HG03558 (cell line): ENCODE measurements at regions not wholly inside any gene's neighbourhood (a gene's known extent, or its start where the extent isn't known, plus 50 kb on each side); places are given as distances from the start of the nearest gene placed in this dataset.

Experiments used
- ATAC-seq: cut with Tn5 transposase; IDR thresholded peaks from one replicate; pipeline ENCODE4 v1.9.1; 2021; ENCODE audit warnings: moderate number of reproducible peaks; ENCODE audit not compliant: unreplicated experiment; ENCODE audit errors: extremely low read depth

- no peak for ATAC-seq
Observed at GRCh38 chr15:93311620-93312019, 222.6 kb upstream of the RGMA start.

DNA sequence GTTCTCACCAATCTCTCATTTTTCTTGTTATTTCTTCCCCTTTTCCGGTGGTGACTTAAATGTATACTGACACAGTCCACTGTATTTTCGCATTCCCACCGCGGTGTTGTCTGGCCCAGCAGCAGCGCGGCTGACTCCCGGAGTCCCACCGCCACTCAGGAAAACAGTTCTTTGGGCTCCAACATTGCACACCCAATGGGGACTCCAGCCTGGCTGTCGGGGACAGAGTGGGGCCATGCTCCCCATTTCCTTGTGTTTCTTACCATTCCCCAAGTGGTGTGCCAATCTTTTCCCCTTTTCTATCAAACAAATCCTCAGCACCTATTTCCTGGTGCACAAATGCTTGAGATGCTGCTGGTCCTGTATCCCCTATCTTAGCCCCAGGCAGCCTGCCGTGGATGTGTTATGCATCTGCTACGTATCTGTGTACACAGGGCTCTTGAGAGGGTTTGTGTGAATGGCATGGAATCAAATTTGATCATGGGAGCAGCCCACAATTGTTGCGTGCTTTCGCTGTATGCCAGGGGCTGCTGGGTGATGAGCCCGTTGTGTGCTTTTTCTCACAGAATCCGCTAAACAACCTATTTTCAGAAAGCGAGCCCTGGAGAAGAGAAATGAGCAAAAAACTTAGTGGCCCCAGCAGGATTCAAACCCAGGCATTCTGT, 219.1 kb upstream of the RGMA start:
- no peak for ATAC-seq

GRCh38 chr15:93307513-93307912, 218.5 kb upstream of the RGMA start:
- ATAC-seq, result no peak

DNA sequence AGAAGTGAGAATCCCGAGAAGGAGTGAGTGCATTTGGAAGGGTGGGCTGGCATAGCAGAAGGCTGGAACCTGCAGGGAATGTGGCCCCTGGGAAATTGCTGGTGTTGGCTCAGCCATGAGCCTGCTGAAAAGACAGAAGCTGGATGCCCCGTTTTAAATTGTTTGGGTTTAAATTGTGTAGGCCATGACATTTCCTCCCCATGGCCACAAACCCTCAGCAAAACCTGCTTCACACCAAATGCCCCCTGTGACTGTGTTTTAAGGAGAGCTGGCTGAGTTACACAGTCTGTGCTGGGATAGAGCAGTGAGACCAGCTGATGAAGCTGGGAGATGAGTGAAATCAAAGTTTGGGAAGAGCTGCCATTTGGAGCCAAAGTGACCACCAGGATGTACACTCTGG, 216.3 kb upstream of the RGMA start:
- no peak for ATAC-seq

DNA sequence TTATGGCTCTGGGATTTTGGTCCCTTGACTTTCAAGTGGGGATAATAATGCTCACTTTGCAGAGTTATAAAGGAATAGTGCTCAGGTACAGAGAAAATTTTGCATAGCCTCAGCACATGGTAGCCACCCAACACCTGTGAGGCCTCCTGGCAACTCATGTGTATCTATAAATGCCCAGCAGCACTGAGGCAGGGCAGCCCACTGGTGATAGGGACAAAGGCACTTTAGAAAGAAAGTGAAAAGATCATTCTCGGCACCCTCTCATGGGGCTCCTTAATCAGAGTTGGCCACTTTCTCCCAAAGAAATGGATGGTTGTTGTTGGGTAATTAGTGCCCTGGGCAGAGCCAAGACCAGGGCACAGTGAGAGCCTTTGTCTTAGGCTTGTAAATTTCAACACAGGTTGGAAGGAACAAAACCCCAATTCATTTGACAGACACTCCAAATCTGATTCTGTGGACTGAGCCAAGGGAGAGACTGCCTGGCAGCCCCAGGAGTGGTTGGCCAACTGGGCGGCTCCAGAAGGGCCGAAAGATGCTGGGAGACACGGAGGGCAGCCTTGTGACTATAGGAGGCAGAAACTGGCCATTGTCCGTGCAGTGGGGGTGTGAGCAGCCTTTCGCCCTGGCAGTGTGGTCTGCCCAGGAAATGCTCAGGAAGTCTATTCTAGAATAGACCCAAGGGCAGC, 213.2 kb upstream of the RGMA start:
- ATAC-seq, result no peak

- ATAC-seq, result no peak
Observed at GRCh38 chr15:93300796-93301195, 211.8 kb upstream of the RGMA start.

DNA sequence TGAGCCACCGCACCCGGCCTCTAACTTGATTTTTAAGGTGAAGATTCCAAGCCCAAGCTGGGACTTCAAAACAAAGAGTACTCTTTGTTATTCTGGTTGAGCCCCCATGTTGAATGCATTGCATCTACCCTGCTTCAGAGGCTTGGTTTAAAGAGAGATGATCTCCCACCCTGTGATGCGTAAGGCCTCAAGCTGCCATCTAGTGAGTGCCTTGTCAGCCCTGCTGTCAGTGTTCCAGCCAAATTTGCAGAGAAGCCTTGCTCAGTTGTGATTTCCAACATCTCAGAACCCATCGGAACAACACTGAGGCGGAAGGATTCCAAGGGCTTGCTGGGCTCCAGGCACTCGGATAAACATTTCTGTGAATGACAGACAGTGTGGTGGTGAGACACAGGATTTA, 210.7 kb upstream of the RGMA start:
- ATAC-seq, result no peak

DNA sequence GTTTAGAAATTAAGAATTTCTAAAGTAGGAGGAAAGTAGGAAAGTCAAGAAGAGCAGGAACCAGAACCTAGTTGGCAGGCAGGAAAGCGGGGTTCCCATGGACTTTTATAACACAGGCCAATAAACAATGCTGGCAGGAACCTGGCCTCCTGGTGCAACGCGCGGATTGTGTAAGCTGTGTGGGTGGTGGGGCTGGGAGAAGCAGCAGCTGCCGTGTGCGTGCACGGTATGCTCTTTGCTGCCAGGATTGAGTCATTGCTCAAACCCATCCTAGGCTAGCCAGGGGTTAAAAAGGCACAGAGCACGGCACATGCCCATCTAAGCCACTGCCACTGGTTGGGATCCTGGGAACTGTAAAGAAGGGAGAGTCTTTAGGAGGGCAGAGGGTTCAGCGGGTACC, 209.9 kb upstream of the RGMA start:
- ATAC-seq, result no peak

DNA sequence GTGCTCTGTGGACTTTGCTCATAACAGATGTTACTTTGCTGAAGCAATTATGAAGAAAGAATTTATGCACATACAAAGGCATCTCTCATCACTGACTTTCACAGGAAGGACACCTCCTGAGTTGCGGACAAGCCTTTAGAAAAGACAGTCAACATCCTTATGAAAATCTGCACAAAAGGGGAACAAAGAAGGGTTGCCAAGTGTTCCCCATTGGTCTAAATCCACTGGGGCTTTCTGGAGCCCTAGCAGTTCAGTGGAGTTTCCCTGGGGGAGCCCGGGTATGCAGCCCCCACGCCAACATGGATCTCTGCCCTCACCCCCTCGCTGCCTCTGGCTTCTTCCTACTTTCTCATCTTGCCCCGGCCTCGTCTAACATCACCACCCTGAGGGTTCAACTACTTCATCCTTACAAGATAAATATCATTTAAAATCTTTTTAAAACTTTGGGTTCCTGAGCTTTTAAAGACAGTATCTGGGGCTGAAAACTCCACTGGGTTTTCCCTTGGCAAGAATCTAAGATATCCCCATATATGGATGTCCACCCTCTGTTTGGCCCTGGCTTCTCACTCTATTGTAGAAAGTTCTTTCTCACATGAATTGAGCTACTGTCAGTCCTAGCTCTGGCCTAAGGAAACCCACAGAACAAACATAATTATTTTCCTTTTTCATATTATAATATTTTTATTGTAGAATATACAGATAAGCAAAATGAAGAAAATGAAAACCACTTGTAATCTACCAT, 207.9 kb upstream of the RGMA start:
- ATAC-seq, result no peak

DNA sequence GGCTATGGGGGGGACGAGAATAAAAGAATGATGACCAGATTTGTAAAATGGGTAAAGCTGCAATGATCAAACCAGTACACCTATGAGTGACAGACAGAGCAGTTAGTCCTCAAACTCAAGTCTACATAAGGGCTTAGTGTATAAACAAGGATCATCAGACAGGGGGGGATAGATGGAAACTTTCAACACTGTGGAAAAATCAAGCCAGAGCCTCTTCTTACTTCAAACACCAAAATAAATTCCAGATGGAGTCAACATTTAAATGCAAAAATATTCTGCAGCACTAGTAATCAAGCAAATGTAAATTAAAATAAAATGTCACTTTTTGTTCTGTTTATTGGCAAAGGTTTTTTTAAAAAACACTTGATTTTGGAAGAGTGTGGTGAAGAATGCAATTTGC, 205.9 kb upstream of the RGMA start:
- no peak for ATAC-seq

DNA sequence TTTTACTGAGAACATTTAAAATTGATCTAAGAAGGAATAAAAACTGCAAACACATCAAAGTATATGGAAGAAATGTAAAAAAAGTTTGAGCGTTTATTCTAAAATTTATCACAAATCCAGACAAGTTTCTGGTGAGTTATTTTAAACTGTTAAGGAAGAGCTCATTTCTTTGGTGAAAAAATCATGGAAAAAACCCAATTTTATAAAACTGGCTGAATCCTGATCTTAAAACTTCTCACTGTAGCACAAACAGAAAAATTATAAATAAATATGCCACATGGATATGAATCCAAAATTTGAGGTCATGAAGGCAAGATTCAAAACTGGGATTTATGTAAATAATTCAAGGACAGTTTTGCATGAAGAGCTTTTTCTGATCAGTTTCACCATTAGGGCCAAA, 205.1 kb upstream of the RGMA start:
- no peak for ATAC-seq

GRCh38 chr15:93291380-93291779, 202.4 kb upstream of the RGMA start:
- no peak for ATAC-seq

DNA sequence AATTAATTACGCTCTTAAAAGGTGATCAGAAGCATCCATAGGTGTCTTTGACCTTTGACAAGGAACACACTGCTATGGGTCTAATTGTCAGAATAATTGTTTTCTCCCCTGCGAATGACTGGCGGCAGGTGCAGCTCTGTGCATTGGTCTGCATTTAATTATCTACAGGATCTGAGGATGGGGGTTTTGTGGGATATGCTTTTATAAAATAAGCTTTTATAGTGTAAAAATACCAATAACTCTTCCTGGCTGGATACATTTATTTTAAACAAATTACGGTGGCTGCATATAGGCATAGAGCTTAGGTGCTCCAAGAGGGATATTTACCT, 201.6 kb upstream of the RGMA start:
- ATAC-seq, result no peak

- no peak for ATAC-seq
Observed at GRCh38 chr15:93289941-93290617, 201.1 kb upstream of the RGMA start.

- ATAC-seq, result no peak
Observed at GRCh38 chr15:93288728-93289294, 199.8 kb upstream of the RGMA start.

DNA sequence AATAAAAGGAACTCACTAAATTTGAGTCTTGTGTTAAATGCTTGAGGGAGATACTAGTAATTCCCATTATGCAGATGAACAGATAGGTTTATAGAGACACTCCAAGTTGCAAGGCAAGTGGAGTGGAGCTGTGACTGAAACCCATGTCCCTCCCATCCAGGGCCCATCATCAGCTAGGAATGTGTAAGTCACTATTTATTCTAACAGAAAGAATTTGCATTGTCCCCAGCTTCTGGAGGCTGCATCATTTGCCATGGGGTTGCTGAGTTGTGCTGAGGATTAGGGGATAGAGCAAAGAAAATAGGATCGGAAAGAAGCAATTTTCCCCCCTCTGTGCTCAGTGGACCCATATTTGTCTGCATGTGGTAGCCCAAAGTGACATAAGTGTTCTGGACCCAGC, 197.4 kb upstream of the RGMA start:
- ATAC-seq, result no peak

DNA sequence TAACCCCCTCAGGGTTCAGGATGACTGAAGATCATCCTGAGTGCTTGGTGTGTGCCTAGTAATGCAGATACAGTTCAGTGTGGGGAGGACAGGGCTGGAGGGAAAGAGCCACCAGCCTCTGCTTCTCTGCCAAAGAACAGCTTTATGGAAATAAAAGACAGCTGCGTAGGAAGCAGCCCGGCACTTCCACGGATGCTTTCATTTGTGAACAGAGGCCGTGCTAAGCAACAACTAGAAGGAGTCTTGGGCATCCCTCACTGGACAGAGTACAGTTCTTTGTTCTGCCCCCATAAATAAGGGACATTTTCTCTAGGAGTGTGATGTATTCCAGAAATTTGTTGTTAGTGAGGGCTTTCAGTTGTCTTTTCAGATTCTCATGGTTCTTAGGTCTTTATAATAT, 194.8 kb upstream of the RGMA start:
- ATAC-seq, result no peak

- no peak for ATAC-seq
Observed at GRCh38 chr15:93282808-93283207, 193.8 kb upstream of the RGMA start.

DNA sequence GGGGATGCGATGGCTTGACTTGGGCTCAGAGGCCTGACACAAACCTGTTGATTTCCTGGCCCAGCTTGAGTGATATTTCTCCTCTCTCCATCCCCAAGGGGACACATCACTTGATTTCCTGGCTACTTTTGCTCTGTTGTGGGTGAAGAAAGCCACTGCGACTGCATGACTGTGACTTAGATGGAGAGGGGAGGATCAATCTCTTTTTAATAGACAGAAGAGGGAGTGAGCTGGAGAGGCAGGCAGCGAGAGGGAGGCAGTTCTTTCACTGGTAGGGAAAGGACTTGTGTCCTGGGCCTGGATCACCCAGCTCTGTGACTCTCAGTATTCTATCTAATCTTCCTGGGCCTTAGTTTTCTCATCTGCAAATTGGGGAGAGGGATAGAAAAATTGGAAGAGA, 189.8 kb upstream of the RGMA start:
- ATAC-seq, result no peak

DNA sequence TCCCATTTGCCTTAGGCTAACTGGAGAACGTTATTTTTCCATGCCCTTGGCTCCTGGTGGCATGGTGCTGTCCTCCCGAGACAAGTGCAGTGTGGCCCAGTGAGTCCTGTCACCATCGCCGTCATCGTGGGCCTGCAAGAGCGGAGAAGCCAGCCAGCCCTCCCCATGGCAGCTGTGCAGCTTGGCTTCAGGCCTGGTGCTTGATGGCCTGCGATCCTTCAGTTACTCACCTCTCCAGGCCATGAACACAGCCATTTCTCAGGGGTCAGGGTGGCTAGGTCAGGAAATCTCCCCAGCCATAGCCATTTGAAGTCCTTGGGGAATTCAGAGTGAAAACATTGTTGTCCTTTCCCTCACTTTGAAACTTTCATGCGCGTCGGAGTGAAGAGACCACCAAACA, 189.0 kb upstream of the RGMA start:
- ATAC-seq, result no peak

GRCh38 chr15:93274257-93274656, 185.2 kb upstream of the RGMA start:
- no peak for ATAC-seq
